B cell (primary cell): ENCODE measurements at regions not wholly inside any gene's neighbourhood (a gene's known extent, or its start where the extent isn't known, plus 50 kb on each side); places are given as distances from the start of the nearest gene placed in this dataset.

ENCODE experiments used
- ATAC-seq: fragments of 200-7000 bp; cut with Tn5 transposase; one replicate; pipeline ENCODE4 v1.10.0; 2021; ENCODE audit warnings: low read depth, mild to moderate bottlenecking, moderate number of reproducible peaks, moderate library complexity
- CTCF ChIA-PET: fragments of 350-600 bp; sonication (Branson Sonifier 250); formaldehyde crosslinking; loops from one replicate; lab custom pipeline; 2021; ENCODE audit warnings: antibody characterized with exemption, inconsistent platforms; lab: Charles Lee
- POLR2A ChIA-PET: fragments of 350-600 bp; sonication (Branson Sonifier 250); formaldehyde crosslinking; loops from one replicate; lab custom pipeline; 2021; ENCODE audit warnings: antibody characterized with exemption; lab: Charles Lee
- DNase-seq: peaks from one replicate; pipeline ENCODE4 v3.0.0; 2013
- H2AFZ ChIP-seq: 2 replicates; pipeline ENCODE4 v1.6.1; 2012; ENCODE audit warnings: mild to moderate bottlenecking, low read depth, low read length; ENCODE audit not compliant: insufficient read depth, poor library complexity, severe bottlenecking
- H3K27ac ChIP-seq, 2 donors: 1 replicate in 1 of 2; 2 replicates in 1 of 2; pipeline ENCODE4 v1.5.1; 2012 to 2013; ENCODE audit warnings: low read length in 2 of 2, mild to moderate bottlenecking in 2 of 2, moderate library complexity in 1 of 2
- H3K27me3 ChIP-seq, 4 experiments: fragments of 200-600 bp in 1 of 4; sonication (generic) in 1 of 4; replicated peaks in 1 of 4; 1 replicate in 2 of 4; 2 replicates in 2 of 4; pipeline versions ENCODE4 v1.6.1 to v1.7.0; 2013 to 2016; ENCODE audit warnings: low read length in 3 of 4, mild to moderate bottlenecking in 2 of 4, mixed read lengths in 1 of 4, moderate library complexity in 1 of 4; ENCODE audit not compliant: insufficient read depth in 4 of 4, control insufficient read depth in 3 of 4; ENCODE audit errors: control extremely low read depth in 1 of 4
- H3K36me3 ChIP-seq, 2 experiments: replicated peaks in 1 of 2; 1 replicate in 1 of 2; 2 replicates in 1 of 2; pipeline versions ENCODE4 v1.6.1 to v1.7.1; 2013; ENCODE audit warnings: low read length in 1 of 2; ENCODE audit not compliant: insufficient read depth in 2 of 2, control insufficient read depth in 1 of 2; ENCODE audit errors: control extremely low read depth in 1 of 2, extremely low read depth in 1 of 2
- H3K4me1 ChIP-seq, 2 donors: fragments of 200-600 bp in 1 of 2; sonication (generic) in 1 of 2; 1 replicate in 1 of 2; 2 replicates in 1 of 2; pipeline versions ENCODE4 v1.5.1 to v1.6.1; 2013 to 2017; ENCODE audit warnings: low read length in 2 of 2; ENCODE audit not compliant: control insufficient read depth in 2 of 2, insufficient read depth in 2 of 2
- H3K4me2 ChIP-seq: replicated peaks from 2 replicates; pipeline ENCODE3; 2012; ENCODE audit warnings: mild to moderate bottlenecking, low read depth, low read length; ENCODE audit not compliant: poor library complexity, severe bottlenecking
- H3K4me3 ChIP-seq, 5 experiments: fragments of 200-600 bp in 1 of 5; sonication (generic) in 1 of 5; 1 replicate in 3 of 5; 2 replicates in 2 of 5; pipeline versions ENCODE4 v1.5.1 to v1.7.0; 2011 to 2016; ENCODE audit warnings: low read length in 4 of 5, mild to moderate bottlenecking in 4 of 5, low read depth in 2 of 5, control low read depth in 1 of 5, moderate library complexity in 1 of 5; ENCODE audit not compliant: insufficient read depth in 1 of 5; ENCODE audit errors: control extremely low read depth in 1 of 5, extremely low read depth in 1 of 5
- H3K79me2 ChIP-seq: fragments of 200-600 bp; sonication (generic); one replicate; pipeline ENCODE4 v1.6.0; 2016; ENCODE audit warnings: low read length; ENCODE audit not compliant: control insufficient read depth, insufficient read depth
- H3K9ac ChIP-seq: fragments of 200-600 bp; sonication (generic); 2 replicates; pipeline ENCODE4 v1.6.1; 2017; ENCODE audit warnings: mild to moderate bottlenecking, low read length, moderate library complexity
- H3K9me3 ChIP-seq, 3 donors: one replicate each; pipeline versions ENCODE4 v1.6.1 to v1.7.1; 2013; ENCODE audit warnings: low read length in 2 of 3; ENCODE audit not compliant: control insufficient read depth in 2 of 3, insufficient read depth in 1 of 3; ENCODE audit errors: control extremely low read depth in 1 of 3
- H4K20me1 ChIP-seq: 2 replicates; pipeline ENCODE4 v1.6.0; 2012; ENCODE audit warnings: mild to moderate bottlenecking, low read length; ENCODE audit not compliant: insufficient read depth, control insufficient read depth, poor library complexity, severe bottlenecking
- H3K27ac Mint-ChIP-seq: one replicate; pipeline ENCODE4 v1.8.0; 2021; ENCODE audit warnings: mixed read lengths
- H3K27me3 Mint-ChIP-seq: one replicate; pipeline ENCODE4 v1.8.0; 2021; ENCODE audit warnings: mixed read lengths
- H3K4me1 Mint-ChIP-seq: one replicate; pipeline ENCODE4 v1.8.0; 2021; ENCODE audit warnings: mixed read lengths
- H3K4me3 Mint-ChIP-seq: one replicate; pipeline ENCODE4 v1.8.0; 2021; ENCODE audit warnings: mixed read lengths
- H3K9me3 Mint-ChIP-seq: one replicate; pipeline ENCODE4 v1.8.0; 2022; ENCODE audit warnings: mixed read lengths; ENCODE audit not compliant: insufficient read depth
- CTCF ChIP-seq: fragments of 200-600 bp; IDR thresholded peaks from one replicate; pipeline ENCODE4 v1.8.0; 2022; ENCODE audit warnings: antibody characterized with exemption, mild to moderate bottlenecking
- EZH2 ChIP-seq: IDR thresholded peaks from 2 replicates; pipeline ENCODE4 v1.6.1; 2012; ENCODE audit warnings: borderline replicate concordance, low read depth, mild to moderate bottlenecking, moderate library complexity, low read length; ENCODE audit not compliant: insufficient read depth, poor library complexity, severe bottlenecking
- WGBS: methylation state at CpG from one replicate; pipeline ENCODE4 v1.1.5; 2013; ENCODE audit warnings: missing lambda C conversion rate; ENCODE audit not compliant: insufficient coverage; 5-methylcytosine and 5-hydroxymethylcytosine counted together
- intact Hi-C: fragments of 100-400 bp; cut with micrococcal nuclease; formaldehyde crosslinking; loops from one replicate; pipeline ENCODE4 v1.10.0; 2022

GRCh38 chr12:104840262-104840661 is 117.8 kb downstream of the SLC41A2 start:
- TF ChIP-seq EZH2 (no peak), CTCF (no peak)
- Histone ChIP-seq H3K79me2 (no peaks in the 10 kb centered on the region), H3K27ac (no peak overlapping the region), H3K4me2 (no peak overlapping the region), H3K36me3 (no peaks in the 10 kb centered on the region), H3K4me1 (no peaks in the 10 kb centered on the region), H3K4me3 (no peak overlapping the region), H3K9me3 (no peaks in the 10 kb centered on the region), H4K20me1 (no peaks in the 10 kb centered on the region), H3K27me3 (no peaks in the 10 kb centered on the region), H3K9ac (no peak overlapping the region), H2AFZ (no peak overlapping the region)
- POLR2A ChIA-PET = no interaction called here
- no peak for DNase-seq
- CTCF ChIA-PET = interaction anchor here (0.6 kb wide), 1 partner anchor 201 kb away, joined by 3 read pairs; no protein-coding TSS in a partner anchor
- intact Hi-C loops = no loop called here
- no peak overlapping the region for H3K27ac Mint-ChIP-seq
- no peaks in the 10 kb centered on the region for H3K27me3 Mint-ChIP-seq
- no peaks in the 10 kb centered on the region for H3K4me1 Mint-ChIP-seq
- ATAC-seq = no peak
- H3K4me3 Mint-ChIP-seq = no peak overlapping the region
- H3K9me3 Mint-ChIP-seq = no peaks in the 10 kb centered on the region
- WGBS = no CpG with 5 or more reads among the region's 1 CpG

GRCh38 chr12:104835317-104835716 is 122.8 kb downstream of the SLC41A2 start:
- H3K27ac Mint-ChIP-seq = no peak overlapping the region
- no peaks in the 10 kb centered on the region for H3K27me3 Mint-ChIP-seq
- H3K9ac ChIP-seq = no peak overlapping the region
- no peak overlapping the region for H3K4me3 Mint-ChIP-seq
- no peak for TF ChIP-seq CTCF
- no peak for TF ChIP-seq EZH2
- no peaks in the 10 kb centered on the region for H3K4me1 ChIP-seq
- H2AFZ ChIP-seq = no peak overlapping the region
- H3K79me2 ChIP-seq = no peaks in the 10 kb centered on the region
- H3K9me3 ChIP-seq = no peaks in the 10 kb centered on the region
- no peaks in the 10 kb centered on the region for H4K20me1 ChIP-seq
- no peak for ATAC-seq
- WGBS = 100% methylated on average over 1 of the region's 2 CpGs
- no peaks in the 10 kb centered on the region for H3K36me3 ChIP-seq
- no peaks in the 10 kb centered on the region for H3K27me3 ChIP-seq
- no peak overlapping the region for H3K4me2 ChIP-seq
- no peak overlapping the region for H3K4me3 ChIP-seq
- ChIA-PET CTCF (interaction anchor here (1.9 kb wide), 1 partner anchor 454 kb away, joined by 7 read pairs; no protein-coding TSS in a partner anchor), POLR2A (no interaction called here)
- no peak overlapping the region for H3K27ac ChIP-seq
- intact Hi-C loops = no loop called here
- DNase-seq = no peak
- H3K9me3 Mint-ChIP-seq = no peaks in the 10 kb centered on the region
- no peaks in the 10 kb centered on the region for H3K4me1 Mint-ChIP-seq
